Keratinocyte (primary cell): ENCODE measurements at regions not wholly inside any gene's neighbourhood (a gene's known extent, or its start where the extent isn't known, plus 50 kb on each side); places are given as distances from the start of the nearest gene placed in this dataset.

Source experiments
- EZH2 ChIP-seq: IDR thresholded peaks from one replicate; pipeline ENCODE4 v1.6.1; 2012; ENCODE audit warnings: inconsistent platforms, mild to moderate bottlenecking, low read length, moderate library complexity
- TF ChIP-seq, protein P1 (sequence below), 3 experiments: IDR thresholded peaks in 1 of 3; conservative IDR thresholded peaks in 1 of 3; optimal IDR thresholded peaks in 1 of 3; 2 replicates in 2 of 3; 3 replicates in 1 of 3; pipeline versions ENCODE3 to v1.5.1; 2011; ENCODE audit warnings: low read length in 3 of 3, mild to moderate bottlenecking in 3 of 3, moderate library complexity in 2 of 3, control low read depth in 1 of 3, inconsistent platforms in 1 of 3; ENCODE audit not compliant: insufficient read depth in 2 of 3; ENCODE audit errors: extremely low read depth in 1 of 3

DNA sequence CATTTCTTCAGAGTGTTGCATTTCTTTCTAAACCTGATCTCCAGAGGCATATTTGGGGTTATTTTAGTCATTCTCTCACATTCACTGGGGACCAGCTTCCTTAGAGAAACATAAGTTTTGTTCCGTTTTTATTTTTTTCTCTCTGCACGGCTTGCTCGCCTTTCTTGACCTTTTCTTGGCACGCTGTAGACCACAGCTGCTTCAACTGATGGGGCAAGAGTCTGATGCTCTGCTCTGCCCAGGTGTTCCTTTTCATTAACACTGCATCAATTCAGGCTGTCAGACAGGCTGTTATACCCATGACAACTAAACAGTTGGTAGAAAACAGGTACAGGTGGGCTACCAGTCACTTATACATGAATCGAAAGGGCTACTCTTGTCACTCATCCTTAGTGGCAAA, 682.2 kb upstream of the DIAPH2 start:
- TF ChIP-seq, protein P1, sequence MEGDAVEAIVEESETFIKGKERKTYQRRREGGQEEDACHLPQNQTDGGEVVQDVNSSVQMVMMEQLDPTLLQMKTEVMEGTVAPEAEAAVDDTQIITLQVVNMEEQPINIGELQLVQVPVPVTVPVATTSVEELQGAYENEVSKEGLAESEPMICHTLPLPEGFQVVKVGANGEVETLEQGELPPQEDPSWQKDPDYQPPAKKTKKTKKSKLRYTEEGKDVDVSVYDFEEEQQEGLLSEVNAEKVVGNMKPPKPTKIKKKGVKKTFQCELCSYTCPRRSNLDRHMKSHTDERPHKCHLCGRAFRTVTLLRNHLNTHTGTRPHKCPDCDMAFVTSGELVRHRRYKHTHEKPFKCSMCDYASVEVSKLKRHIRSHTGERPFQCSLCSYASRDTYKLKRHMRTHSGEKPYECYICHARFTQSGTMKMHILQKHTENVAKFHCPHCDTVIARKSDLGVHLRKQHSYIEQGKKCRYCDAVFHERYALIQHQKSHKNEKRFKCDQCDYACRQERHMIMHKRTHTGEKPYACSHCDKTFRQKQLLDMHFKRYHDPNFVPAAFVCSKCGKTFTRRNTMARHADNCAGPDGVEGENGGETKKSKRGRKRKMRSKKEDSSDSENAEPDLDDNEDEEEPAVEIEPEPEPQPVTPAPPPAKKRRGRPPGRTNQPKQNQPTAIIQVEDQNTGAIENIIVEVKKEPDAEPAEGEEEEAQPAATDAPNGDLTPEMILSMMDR (optimal IDR thresholded peaks at IDR 0.05 in 1 of 3, IDR thresholded peaks at IDR 0.05 in 1 of 3, conservative IDR thresholded peaks at IDR 0.05 in 1 of 3; ENCODE audit: extremely low read depth in 1 of 3, insufficient read depth in 2 of 3, low read length in 3 of 3), result no peak
- TF ChIP-seq EZH2, result no peak
